ENCODE measurements at regions not wholly inside any gene's neighbourhood (a gene's known extent, or its start where the extent isn't known, plus 50 kb on each side); places are given as distances from the start of the nearest gene placed in this dataset.

GRCh38 chr5:9956725-9957124 is 293.0 kb downstream of the ATPSCKMT start:
- Histone ChIP-seq H3K27ac (no peak overlapping the region), H3K9me3 (no peaks in the 10 kb centered on the region), H3K4me3 (no peak overlapping the region), H3K4me2 (no peak overlapping the region), H3K4me1 (no peaks in the 10 kb centered on the region)
- FAIRE-seq (no peak), ATAC-seq (no peak), DNase-seq (ENCODE audit: low read depth in 1 of 2, low spot score in 1 of 2) (no peak)
- no peak for TF ChIP-seq EP300 (IDR thresholded peaks at IDR 0.05)
- no peak for TF ChIP-seq REST (IDR thresholded peaks at IDR 0.05)
- TF ChIP-seq E2F6 (IDR thresholded peaks at IDR 0.05; ENCODE audit: borderline replicate concordance, low read depth), result no peak
- no peak for TF ChIP-seq HES2 (IDR thresholded peaks at IDR 0.05)
- TF ChIP-seq TP53 (CRISPR knock-in tag; IDR thresholded peaks at IDR 0.05), result no peak
- TF ChIP-seq ATOH8 (CRISPR knock-in tag; IDR thresholded peaks at IDR 0.05; ENCODE audit: low read depth), result no peak
- TF ChIP-seq ELK1 (IDR thresholded peaks at IDR 0.05; ENCODE audit: low read depth, low read length), result no peak
- no peak for TF ChIP-seq HEYL (CRISPR knock-in tag; IDR thresholded peaks at IDR 0.05)
- no peak for TF ChIP-seq PBX3 (IDR thresholded peaks at IDR 0.05)
- TF ChIP-seq CHD4 (IDR thresholded peaks at IDR 0.05; ENCODE audit: borderline replicate concordance), result no peak
- no peak for TF ChIP-seq POLR2AphosphoS2 (conservative IDR thresholded peaks at IDR 0.05; ENCODE audit: low read length)
- TF ChIP-seq HDAC2 (IDR thresholded peaks at IDR 0.05), result no peak
- POLR2A ChIA-PET, result no interaction called here
- CTCF ChIA-PET, result interaction anchor here (0.7 kb wide), 1 partner anchor 8 kb away, joined by 3 read pairs; no protein-coding TSS in a partner anchor

- no peaks in the 10 kb centered on the region for H3K4me1 ChIP-seq
- TF ChIP-seq FOSL2 (IDR thresholded peaks at IDR 0.05) (no peak), FOSL2 (CRISPR knock-in tag; IDR thresholded peaks at IDR 0.05) (no peak), RNF2 (IDR thresholded peaks at IDR 0.05; ENCODE audit: borderline replicate concordance, low read depth) (no peak), RAD21 (conservative IDR thresholded peaks at IDR 0.05 in 1 of 2, IDR thresholded peaks at IDR 0.05 in 1 of 2) (no peak), CBX8 (IDR thresholded peaks at IDR 0.05) (no peak), HMGXB4 (CRISPR knock-in tag; IDR thresholded peaks at IDR 0.05; ENCODE audit: borderline replicate concordance) (no peak), EHMT2 (IDR thresholded peaks at IDR 0.05; ENCODE audit: low read depth) (no peak), BHLHE40 (IDR thresholded peaks at IDR 0.05; ENCODE audit: low read depth, low read length) (no peak), FOSB (CRISPR knock-in tag; IDR thresholded peaks at IDR 0.05) (no peak), HES2 (IDR thresholded peaks at IDR 0.05) (no peak), PHF8 (IDR thresholded peaks at IDR 0.05; ENCODE audit: borderline replicate concordance, low read depth) (no peak), MYC (IDR thresholded peaks at IDR 0.05; ENCODE audit: borderline replicate concordance, low read length) (no peak), E2F6 (IDR thresholded peaks at IDR 0.05; ENCODE audit: borderline replicate concordance, low read depth) (no peak), EP300 (IDR thresholded peaks at IDR 0.05) (no peak), CBX2 (IDR thresholded peaks at IDR 0.05; ENCODE audit: borderline replicate concordance, low read depth) (no peak), NFE2L2 (conservative IDR thresholded peaks at IDR 0.05; ENCODE audit: low read length) (no peak)
- no peak for DNase-seq (ENCODE audit: low read depth in 1 of 2, low spot score in 1 of 2)
- no peak overlapping the region for H3K4me2 ChIP-seq
- H3K4me3 ChIP-seq, result no peak overlapping the region
- ATAC-seq, result no peak
- FAIRE-seq, result no peak
- no peaks in the 10 kb centered on the region for H3K9me3 ChIP-seq
- WGBS (ENCODE audit: missing lambda C conversion rate), result 26% methylated on average over 3 of the region's 3 CpGs
- CTCF ChIA-PET, result no interaction called here
- POLR2A ChIA-PET, result no interaction called here
- H3K27ac ChIP-seq, result no peak overlapping the region
These were observed 294.1 kb downstream of the ATPSCKMT start for GRCh38 chr5:9955586-9955985.
